ENCODE measurements at regions not wholly inside any gene's neighbourhood (a gene's known extent, or its start where the extent isn't known, plus 50 kb on each side); places are given as distances from the start of the nearest gene placed in this dataset.

DNA sequence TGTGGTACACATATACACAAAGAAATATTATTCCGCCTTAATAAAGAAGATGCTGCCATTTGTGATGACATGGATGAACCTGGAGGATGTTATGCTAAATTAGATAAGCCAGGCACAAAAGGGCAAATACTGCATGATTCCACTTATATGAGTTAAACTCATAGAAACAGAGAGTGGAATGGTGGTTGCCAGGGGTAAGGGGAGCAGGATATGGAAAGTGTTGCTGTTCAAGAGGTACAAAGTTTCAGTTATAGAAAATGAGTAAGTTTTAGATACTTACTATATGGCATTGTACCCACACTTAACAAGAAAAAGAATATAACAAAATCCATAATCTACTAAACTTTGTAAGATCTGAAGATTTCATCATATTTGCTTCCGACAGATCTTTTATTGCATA lies 252.2 kb downstream of the SYK start:
- TF ChIP-seq, protein P1, sequence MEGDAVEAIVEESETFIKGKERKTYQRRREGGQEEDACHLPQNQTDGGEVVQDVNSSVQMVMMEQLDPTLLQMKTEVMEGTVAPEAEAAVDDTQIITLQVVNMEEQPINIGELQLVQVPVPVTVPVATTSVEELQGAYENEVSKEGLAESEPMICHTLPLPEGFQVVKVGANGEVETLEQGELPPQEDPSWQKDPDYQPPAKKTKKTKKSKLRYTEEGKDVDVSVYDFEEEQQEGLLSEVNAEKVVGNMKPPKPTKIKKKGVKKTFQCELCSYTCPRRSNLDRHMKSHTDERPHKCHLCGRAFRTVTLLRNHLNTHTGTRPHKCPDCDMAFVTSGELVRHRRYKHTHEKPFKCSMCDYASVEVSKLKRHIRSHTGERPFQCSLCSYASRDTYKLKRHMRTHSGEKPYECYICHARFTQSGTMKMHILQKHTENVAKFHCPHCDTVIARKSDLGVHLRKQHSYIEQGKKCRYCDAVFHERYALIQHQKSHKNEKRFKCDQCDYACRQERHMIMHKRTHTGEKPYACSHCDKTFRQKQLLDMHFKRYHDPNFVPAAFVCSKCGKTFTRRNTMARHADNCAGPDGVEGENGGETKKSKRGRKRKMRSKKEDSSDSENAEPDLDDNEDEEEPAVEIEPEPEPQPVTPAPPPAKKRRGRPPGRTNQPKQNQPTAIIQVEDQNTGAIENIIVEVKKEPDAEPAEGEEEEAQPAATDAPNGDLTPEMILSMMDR (IDR thresholded peaks at IDR 0.05 in 8 of 11, conservative IDR thresholded peaks at IDR 0.05 in 3 of 11) = no peak
- no peak for TF ChIP-seq POLR2A (IDR thresholded peaks at IDR 0.05)
